ENCODE measurements at regions not wholly inside any gene's neighbourhood (a gene's known extent, or its start where the extent isn't known, plus 50 kb on each side); places are given as distances from the start of the nearest gene placed in this dataset.
"Not testable (repeated sequence)": the region's sequence is repeated elsewhere in the genome, so short reads cannot be mapped to it uniquely, and the experiment has no call there.

DNA sequence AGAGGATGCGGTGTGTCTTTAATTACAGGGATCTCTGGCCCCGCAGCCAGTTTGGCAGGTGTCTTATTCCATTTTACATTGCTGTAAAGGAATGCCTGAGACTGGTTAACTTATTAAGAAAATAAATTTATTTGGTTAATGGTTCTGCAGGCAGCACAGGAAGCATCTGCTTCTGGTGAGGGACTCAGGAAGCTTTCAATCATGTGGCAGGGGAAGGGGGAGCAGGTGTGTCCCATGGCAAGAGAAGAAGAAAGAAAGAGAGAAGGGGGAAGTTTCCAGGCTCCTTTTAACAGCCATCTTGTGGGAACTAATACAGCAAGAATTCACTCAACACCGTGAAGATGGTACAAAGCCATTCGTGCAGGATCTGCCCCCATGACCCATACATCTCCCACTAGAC lies 128.0 kb upstream of the CRBN start:
- H3K4me3 ChIP-seq (ENCODE audit: low read length): no peak overlapping the region
- H3K9ac ChIP-seq (ENCODE audit: low read depth, low read length): no peak overlapping the region
- H3K27me3 ChIP-seq (ENCODE audit: insufficient read depth, low read length): no peaks in the 10 kb centered on the region
- H3K27ac ChIP-seq (ENCODE audit: low read length): no peak overlapping the region
- H3K9me3 ChIP-seq (ENCODE audit: insufficient read depth, low read depth, low read length): no peaks in the 10 kb centered on the region
- H3K4me1 ChIP-seq (ENCODE audit: insufficient read depth, low read length): no peaks in the 10 kb centered on the region
- no peaks in the 10 kb centered on the region for H3K36me3 ChIP-seq (ENCODE audit: insufficient read depth, low read depth, low read length)

DNA sequence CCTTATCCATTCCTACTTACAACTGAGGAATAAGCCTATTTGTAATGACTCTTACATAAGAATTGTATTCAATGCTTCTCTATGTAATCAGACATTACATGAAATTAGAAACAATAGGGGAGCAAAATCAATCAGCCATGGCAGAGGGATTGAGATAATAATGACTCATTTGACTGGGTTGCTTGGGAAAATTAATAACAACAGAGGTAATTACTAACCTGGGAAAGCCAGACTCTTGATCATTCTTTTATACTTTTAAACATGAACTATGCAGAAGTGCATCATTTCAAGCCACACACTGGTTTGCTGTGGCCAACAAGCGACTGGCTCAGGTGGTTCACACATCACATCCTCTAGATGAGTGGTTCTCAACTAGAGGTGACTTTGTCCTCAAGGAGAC lies 126.3 kb upstream of the CRBN start:
- no peaks in the 10 kb centered on the region for H3K27me3 ChIP-seq (ENCODE audit: insufficient read depth, low read length)
- H3K36me3 ChIP-seq (ENCODE audit: insufficient read depth, low read depth, low read length): no peaks in the 10 kb centered on the region
- H3K9ac ChIP-seq (ENCODE audit: low read depth, low read length): no peak overlapping the region
- H3K9me3 ChIP-seq (ENCODE audit: insufficient read depth, low read depth, low read length): no peaks in the 10 kb centered on the region
- H3K27ac ChIP-seq (ENCODE audit: low read length): no peak overlapping the region
- no peaks in the 10 kb centered on the region for H3K4me1 ChIP-seq (ENCODE audit: insufficient read depth, low read length)
- H3K4me3 ChIP-seq (ENCODE audit: low read length): no peak overlapping the region

DNA sequence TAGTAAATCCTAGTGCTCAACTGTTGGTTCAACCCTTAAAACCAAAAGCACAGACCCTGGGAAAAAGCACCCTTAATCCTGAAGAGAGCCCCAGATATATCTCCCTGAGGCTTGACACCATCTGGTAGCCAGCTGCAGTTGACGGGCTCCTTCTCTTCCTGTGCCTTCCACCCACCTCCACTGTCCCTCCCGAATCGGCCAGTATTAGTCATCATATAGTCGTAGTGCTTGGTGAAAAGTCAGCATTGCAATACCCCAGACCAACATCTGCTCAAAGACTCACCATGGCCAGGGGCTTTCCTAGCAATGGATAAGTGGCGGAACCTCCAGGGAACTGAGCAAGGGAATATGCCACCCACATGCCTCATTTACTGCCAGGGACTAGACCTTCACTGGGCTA lies 125.6 kb upstream of the CRBN start:
- Histone ChIP-seq H3K36me3 (ENCODE audit: insufficient read depth, low read depth, low read length) (no peaks in the 10 kb centered on the region), H3K4me3 (ENCODE audit: low read length) (no peak overlapping the region), H3K4me1 (ENCODE audit: insufficient read depth, low read length) (no peaks in the 10 kb centered on the region), H3K27ac (ENCODE audit: low read length) (no peak overlapping the region), H3K27me3 (ENCODE audit: insufficient read depth, low read length) (no peaks in the 10 kb centered on the region), H3K9ac (ENCODE audit: low read depth, low read length) (no peak overlapping the region), H3K9me3 (ENCODE audit: insufficient read depth, low read depth, low read length) (no peaks in the 10 kb centered on the region)

DNA sequence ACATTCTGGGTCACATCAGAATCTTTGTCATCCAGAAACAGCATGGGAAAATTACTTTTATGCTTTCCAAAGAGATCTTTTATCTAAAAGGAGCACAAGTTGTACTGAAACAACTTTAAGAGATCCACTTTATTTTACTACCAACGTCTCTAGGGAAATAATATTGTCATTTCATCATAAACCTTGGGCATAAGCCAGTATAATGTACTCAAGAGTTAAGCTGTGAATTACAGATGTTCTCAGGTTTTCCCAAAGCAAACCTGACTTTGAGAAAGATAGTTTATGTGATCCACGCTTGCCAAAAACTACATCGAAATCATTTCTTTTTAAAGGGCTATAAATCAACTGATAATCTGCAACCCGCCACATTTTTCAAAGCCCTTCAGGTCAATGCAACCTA lies 124.1 kb upstream of the CRBN start:
- Histone ChIP-seq H3K36me3 (ENCODE audit: insufficient read depth, low read depth, low read length) (no peaks in the 10 kb centered on the region), H3K27ac (ENCODE audit: low read length) (no peak overlapping the region), H3K9ac (ENCODE audit: low read depth, low read length) (no peak overlapping the region), H3K4me3 (ENCODE audit: low read length) (no peak overlapping the region), H3K9me3 (ENCODE audit: insufficient read depth, low read depth, low read length) (no peaks in the 10 kb centered on the region), H3K4me1 (ENCODE audit: insufficient read depth, low read length) (no peaks in the 10 kb centered on the region), H3K27me3 (ENCODE audit: insufficient read depth, low read length) (no peaks in the 10 kb centered on the region)

DNA sequence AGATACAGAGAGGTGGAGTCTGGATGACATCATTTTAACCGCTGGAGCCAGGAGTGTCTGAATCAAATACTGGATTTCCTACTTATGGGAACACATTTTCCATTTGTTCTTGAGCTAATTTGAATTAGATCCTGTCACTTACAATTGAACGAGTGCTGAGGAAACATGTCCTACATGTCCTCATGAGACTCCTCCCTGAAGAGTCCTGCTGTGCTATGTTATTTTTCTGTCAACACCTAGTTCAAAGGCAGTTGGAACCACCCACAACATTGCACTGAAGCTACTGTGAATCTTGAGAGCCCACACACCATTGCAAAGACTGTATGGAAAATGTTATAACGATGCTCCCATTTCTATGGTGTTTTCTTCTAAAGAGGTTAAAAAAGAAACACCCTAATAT lies 123.5 kb upstream of the CRBN start:
- Histone ChIP-seq H3K9me3 (ENCODE audit: insufficient read depth, low read depth, low read length) (no peaks in the 10 kb centered on the region), H3K36me3 (ENCODE audit: insufficient read depth, low read depth, low read length) (no peaks in the 10 kb centered on the region), H3K9ac (ENCODE audit: low read depth, low read length) (no peak overlapping the region), H3K27me3 (ENCODE audit: insufficient read depth, low read length) (no peaks in the 10 kb centered on the region), H3K4me3 (ENCODE audit: low read length) (no peak overlapping the region), H3K4me1 (ENCODE audit: insufficient read depth, low read length) (no peaks in the 10 kb centered on the region), H3K27ac (ENCODE audit: low read length) (no peak overlapping the region)

DNA sequence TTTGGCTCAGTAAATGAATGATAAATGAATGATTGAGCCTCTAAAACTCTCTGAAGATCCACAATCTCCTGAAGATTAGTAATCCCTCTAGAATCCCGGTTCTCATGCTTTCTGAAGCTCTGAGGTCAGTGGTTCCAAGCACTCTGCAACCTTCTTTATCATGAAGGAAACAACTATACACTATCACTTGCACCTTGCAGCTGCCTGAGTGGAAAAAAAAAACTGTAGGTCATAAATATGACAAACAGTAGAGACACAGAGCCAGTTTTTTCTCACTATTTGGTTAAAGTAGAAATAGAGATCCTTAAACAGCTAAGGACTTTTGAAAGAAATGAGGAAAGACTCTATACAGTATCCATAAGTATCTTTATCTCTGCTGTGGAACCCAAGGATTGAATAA lies 122.0 kb upstream of the CRBN start:
- Histone ChIP-seq H3K9me3 (ENCODE audit: insufficient read depth, low read depth, low read length) (no peaks in the 10 kb centered on the region), H3K4me3 (ENCODE audit: low read length) (no peak overlapping the region), H3K27ac (ENCODE audit: low read length) (no peak overlapping the region), H3K4me1 (ENCODE audit: insufficient read depth, low read length) (no peaks in the 10 kb centered on the region), H3K27me3 (ENCODE audit: insufficient read depth, low read length) (no peaks in the 10 kb centered on the region), H3K9ac (ENCODE audit: low read depth, low read length) (no peak overlapping the region), H3K36me3 (ENCODE audit: insufficient read depth, low read depth, low read length) (no peaks in the 10 kb centered on the region)

DNA sequence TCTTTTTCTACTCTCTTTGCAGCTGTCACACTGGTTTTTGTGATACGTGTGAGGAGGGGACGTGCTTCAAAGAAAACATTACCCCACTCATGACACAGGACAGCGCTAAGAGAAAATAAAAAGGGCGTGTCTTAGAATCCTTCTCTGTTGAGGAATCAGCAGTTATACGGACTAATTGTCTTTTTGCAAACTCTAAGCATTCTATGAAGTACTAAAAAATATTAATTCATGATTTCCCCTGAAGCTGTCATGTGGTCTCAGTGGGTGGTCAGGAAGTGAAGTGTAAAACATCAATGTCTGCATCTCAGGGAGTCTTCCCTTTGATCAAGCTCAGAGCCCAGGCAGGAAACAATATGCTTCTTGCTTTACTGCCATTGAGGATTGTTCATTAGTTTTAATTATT lies 117.5 kb upstream of the CRBN start:
- H3K27me3 ChIP-seq (ENCODE audit: insufficient read depth, low read length): no peaks in the 10 kb centered on the region
- no peak overlapping the region for H3K4me3 ChIP-seq (ENCODE audit: low read length)
- no peak overlapping the region for H3K9ac ChIP-seq (ENCODE audit: low read depth, low read length)
- H3K9me3 ChIP-seq (ENCODE audit: insufficient read depth, low read depth, low read length): peaks cover 5% of the 10 kb centered on the region; the same call in 1 of the 2 replicates
- H3K27ac ChIP-seq (ENCODE audit: low read length): no peak overlapping the region
- H3K4me1 ChIP-seq (ENCODE audit: insufficient read depth, low read length): no peaks in the 10 kb centered on the region
- no peaks in the 10 kb centered on the region for H3K36me3 ChIP-seq (ENCODE audit: insufficient read depth, low read depth, low read length)

DNA sequence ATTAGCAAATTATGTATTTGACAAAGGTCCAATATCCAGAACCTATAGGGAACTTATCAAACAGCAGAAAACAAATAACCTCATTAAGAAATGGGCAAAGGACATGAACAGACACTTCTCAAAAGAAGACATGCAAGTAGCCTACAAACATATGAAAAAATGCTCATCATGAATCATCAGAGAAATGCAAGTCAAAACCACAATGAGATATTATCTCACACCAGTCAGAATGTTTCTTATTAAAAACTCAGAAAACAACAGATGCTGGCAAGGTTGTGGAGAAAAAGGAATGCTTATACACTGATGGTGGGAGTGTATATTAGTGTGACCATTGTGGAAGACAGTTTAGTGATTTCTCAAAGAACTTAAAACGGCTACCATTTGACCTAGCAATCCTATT lies 116.1 kb upstream of the CRBN start:
- Histone ChIP-seq H3K4me3 (ENCODE audit: low read length) (no peak overlapping the region), H3K27me3 (ENCODE audit: insufficient read depth, low read length) (no peaks in the 10 kb centered on the region), H3K9me3 (ENCODE audit: insufficient read depth, low read depth, low read length) (peaks cover 5% of the 10 kb centered on the region; the same call in 1 of the 2 replicates), H3K4me1 (ENCODE audit: insufficient read depth, low read length) (no peaks in the 10 kb centered on the region), H3K27ac (ENCODE audit: low read length) (no peak overlapping the region), H3K9ac (ENCODE audit: low read depth, low read length) (no peak overlapping the region), H3K36me3 (ENCODE audit: insufficient read depth, low read depth, low read length) (no peaks in the 10 kb centered on the region)

DNA sequence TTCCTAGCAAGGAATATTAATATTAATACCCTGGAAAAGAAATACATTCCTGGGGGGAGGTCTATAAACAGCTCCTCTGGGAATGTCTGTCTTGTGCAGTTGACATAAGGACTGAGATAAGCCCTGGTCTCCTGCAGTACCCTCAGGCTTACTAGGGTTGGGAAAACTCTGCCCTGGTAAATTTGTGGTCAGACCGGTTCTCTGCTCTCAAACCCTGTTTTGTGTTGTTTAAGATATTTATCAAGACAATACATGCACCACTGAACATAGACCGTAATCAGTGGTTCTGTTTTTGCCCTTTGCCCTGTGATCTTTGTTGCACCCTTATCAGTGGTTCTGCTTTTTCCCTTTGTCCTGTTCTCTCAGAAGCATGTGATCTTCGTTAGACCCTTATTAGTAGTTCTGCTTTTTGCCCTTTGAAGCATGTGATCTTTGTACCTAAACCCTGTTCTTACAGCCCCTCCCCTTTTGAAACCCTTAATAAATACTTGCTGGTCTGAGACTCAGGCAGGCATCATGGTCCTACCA lies 112.3 kb upstream of the CRBN start:
- not testable (repeated sequence) for H3K27me3 ChIP-seq (ENCODE audit: insufficient read depth, low read length); H3K4me3 ChIP-seq (ENCODE audit: low read length); H3K4me1 ChIP-seq (ENCODE audit: insufficient read depth, low read length); H3K9ac ChIP-seq (ENCODE audit: low read depth, low read length); H3K27ac ChIP-seq (ENCODE audit: low read length); H3K36me3 ChIP-seq (ENCODE audit: insufficient read depth, low read depth, low read length); H3K9me3 ChIP-seq (ENCODE audit: insufficient read depth, low read depth, low read length)

DNA sequence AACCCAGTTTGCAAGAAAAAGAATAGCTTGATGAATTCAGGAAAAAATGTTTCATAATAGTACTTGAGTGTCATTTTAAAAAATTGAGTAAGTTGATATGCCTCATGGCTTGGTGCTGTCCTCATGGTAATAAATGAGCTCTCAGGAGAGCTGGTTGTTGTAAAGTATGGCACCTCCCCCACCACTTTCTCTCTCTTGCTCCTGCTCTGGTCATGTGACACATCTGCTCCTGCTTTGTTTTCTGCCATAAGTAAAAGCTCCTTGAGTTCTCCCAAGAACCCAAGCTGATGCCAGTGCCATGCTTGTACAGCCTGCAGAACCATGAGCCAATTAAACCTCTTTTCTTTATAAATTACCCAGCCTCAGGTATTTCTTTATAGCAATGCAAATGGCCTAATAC lies 108.8 kb upstream of the CRBN start:
- Histone ChIP-seq H3K4me3 (ENCODE audit: low read length) (no peak overlapping the region), H3K4me1 (ENCODE audit: insufficient read depth, low read length) (peaks cover 3% of the 10 kb centered on the region; the same call in 1 of the 2 replicates), H3K9me3 (ENCODE audit: insufficient read depth, low read depth, low read length) (no peaks in the 10 kb centered on the region), H3K36me3 (ENCODE audit: insufficient read depth, low read depth, low read length) (no peaks in the 10 kb centered on the region), H3K9ac (ENCODE audit: low read depth, low read length) (no peak overlapping the region), H3K27ac (ENCODE audit: low read length) (no peak overlapping the region), H3K27me3 (ENCODE audit: insufficient read depth, low read length) (no peaks in the 10 kb centered on the region)

DNA sequence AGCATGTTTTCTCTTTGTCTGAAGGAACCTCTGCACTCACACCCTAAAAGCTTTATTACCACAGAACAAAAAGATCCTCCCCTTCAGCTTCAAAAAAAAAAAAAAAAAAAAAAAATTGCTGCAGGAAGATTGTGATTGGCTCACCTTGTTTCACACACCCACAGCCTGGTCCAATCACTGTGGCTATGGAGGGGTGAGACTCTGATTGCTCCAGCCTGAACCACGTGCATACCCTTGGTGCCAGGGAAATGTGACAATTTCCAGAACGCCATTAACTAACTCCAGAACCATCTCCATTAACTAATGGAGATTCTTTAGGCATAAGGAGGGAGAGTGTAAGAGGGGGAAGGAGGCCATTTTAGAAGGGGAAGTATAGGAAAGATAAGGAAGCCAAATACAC lies 106.5 kb upstream of the CRBN start:
- no peaks in the 10 kb centered on the region for H3K9me3 ChIP-seq (ENCODE audit: insufficient read depth, low read depth, low read length)

DNA sequence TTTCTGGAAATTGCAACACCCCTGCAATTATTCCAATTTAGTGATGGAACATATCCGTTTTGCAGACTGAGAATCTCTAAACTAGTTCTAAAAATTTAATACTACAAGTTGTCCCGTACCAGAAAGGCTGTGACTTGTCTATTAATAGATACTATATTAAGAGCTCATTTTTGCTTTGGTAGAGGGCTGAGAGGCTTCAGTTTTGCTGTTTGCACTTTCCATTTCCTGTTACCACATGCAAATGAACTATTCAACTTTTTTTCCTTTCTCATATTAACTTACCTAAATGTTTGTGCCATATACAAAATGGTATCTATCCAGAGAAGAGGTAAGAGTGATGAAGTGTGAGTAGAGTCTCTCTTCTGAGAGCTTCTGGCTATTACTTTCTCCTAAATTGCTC lies 101.5 kb upstream of the CRBN start:
- Histone ChIP-seq H3K27me3 (ENCODE audit: insufficient read depth, low read length) (no peaks in the 10 kb centered on the region), H3K4me1 (ENCODE audit: insufficient read depth, low read length) (peaks cover 8% of the 10 kb centered on the region; the same call in 1 of the 2 replicates), H3K4me3 (ENCODE audit: low read length) (no peak overlapping the region), H3K9ac (ENCODE audit: low read depth, low read length) (no peak overlapping the region), H3K9me3 (ENCODE audit: insufficient read depth, low read depth, low read length) (no peaks in the 10 kb centered on the region), H3K36me3 (ENCODE audit: insufficient read depth, low read depth, low read length) (no peaks in the 10 kb centered on the region), H3K27ac (ENCODE audit: low read length) (no peak overlapping the region)

More for the DNA sequence above, 106.5 kb upstream of the CRBN start:
- no peaks in the 10 kb centered on the region for H3K27me3 ChIP-seq (ENCODE audit: insufficient read depth, low read length)
- H3K9ac ChIP-seq (ENCODE audit: low read depth, low read length): no peak overlapping the region
- H3K36me3 ChIP-seq (ENCODE audit: insufficient read depth, low read depth, low read length): no peaks in the 10 kb centered on the region
- H3K27ac ChIP-seq (ENCODE audit: low read length): no peak overlapping the region
- H3K4me3 ChIP-seq (ENCODE audit: low read length): no peak overlapping the region
- H3K4me1 ChIP-seq (ENCODE audit: insufficient read depth, low read length): peaks cover 3% of the 10 kb centered on the region; the same call in 1 of the 2 replicates

DNA sequence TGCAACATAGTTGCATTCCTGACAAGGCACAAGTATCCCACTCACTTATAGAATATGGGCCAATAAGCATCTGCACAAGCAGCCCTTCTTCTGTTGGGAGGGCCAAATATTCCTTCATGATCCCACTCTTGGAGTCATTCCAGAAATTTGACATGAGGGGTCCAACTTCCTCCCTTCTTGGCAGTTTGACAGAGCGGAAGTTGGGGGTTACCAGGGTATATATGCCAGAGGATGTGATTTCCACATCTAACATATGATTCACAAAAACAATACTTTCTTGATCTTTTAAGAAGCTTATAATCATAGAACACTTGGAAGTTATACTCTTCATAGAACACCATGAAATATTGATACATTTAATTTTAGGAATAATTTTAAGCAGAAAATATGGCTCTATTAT lies 100.9 kb upstream of the CRBN start:
- H3K36me3 ChIP-seq (ENCODE audit: insufficient read depth, low read depth, low read length): no peaks in the 10 kb centered on the region
- H3K9me3 ChIP-seq (ENCODE audit: insufficient read depth, low read depth, low read length): no peaks in the 10 kb centered on the region
- H3K27me3 ChIP-seq (ENCODE audit: insufficient read depth, low read length): no peaks in the 10 kb centered on the region
- H3K9ac ChIP-seq (ENCODE audit: low read depth, low read length): no peak overlapping the region
- no peak overlapping the region for H3K4me3 ChIP-seq (ENCODE audit: low read length)
- H3K4me1 ChIP-seq (ENCODE audit: insufficient read depth, low read length): peaks cover 8% of the 10 kb centered on the region; the same call in 1 of the 2 replicates
- H3K27ac ChIP-seq (ENCODE audit: low read length): no peak overlapping the region
